ENCODE measurements at regions not wholly inside any gene's neighbourhood (a gene's known extent, or its start where the extent isn't known, plus 50 kb on each side); places are given as distances from the start of the nearest gene placed in this dataset.
"Not testable (repeated sequence)": the region's sequence is repeated elsewhere in the genome, so short reads cannot be mapped to it uniquely, and the experiment has no call there.

- TF ChIP-seq CTCF (IDR thresholded peaks at IDR 0.05; ENCODE audit: extremely low read depth, insufficient read depth, missing control alignments) = no peak
- in situ Hi-C loops (cut with MboI; ENCODE audit: low pct_unique_long_range_greater_than_20kb, low sequenced_read_pairs, unreplicated experiment) = no loop called here
- DNase-seq (ENCODE audit: low spot score) = no peak
Measured at GRCh38 chr15:94858920-94859319, 627.6 kb downstream of the MCTP2 start.

DNA sequence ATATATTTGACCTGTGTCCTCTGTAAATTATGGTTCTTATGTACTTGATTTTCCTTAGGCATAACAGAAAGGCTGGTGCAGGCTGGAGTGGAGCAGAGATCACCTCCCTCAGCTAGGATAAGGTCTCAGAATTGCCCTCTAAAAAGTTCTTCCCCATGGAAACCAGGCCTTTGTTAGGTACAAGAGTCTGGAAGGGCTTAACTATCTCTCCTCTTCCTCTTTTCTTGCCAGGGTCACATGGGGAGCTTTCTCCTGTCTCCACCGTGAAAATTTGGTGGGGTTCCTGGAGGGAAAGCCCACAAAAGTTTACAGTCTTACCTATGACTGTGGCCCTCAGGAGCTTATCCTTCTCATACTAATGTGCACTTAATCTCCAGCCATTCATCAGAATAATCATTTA lies 633.2 kb downstream of the MCTP2 start:
- TF ChIP-seq CTCF (IDR thresholded peaks at IDR 0.05; ENCODE audit: extremely low read depth, insufficient read depth, missing control alignments) = no peak
- DNase-seq (ENCODE audit: low spot score) = no peak
- in situ Hi-C loops (cut with MboI; ENCODE audit: low pct_unique_long_range_greater_than_20kb, low sequenced_read_pairs, unreplicated experiment) = no loop called here

DNA sequence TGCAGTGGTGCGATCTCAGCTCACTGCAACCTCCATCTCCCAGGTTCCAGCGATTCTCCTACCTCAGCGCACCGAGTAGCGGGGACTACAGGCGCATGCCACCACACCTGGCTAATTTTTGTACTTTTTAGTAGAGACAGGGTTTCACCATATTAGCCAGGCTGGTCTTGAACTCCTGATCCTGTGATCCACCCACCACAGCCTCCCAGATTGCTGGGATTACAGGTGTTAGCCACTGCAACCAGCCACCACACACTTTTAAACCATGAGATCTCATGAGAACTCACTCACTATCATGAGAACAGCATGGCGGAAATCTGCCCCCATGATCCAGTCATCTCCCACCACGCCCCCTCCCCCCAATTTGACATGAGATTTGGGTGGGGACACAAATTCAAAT lies 636.9 kb downstream of the MCTP2 start:
- DNase-seq (ENCODE audit: low spot score); in situ Hi-C loops (cut with MboI; ENCODE audit: low pct_unique_long_range_greater_than_20kb, low sequenced_read_pairs, unreplicated experiment): not testable (repeated sequence)

- no peak for DNase-seq (ENCODE audit: low spot score)
- no peak for TF ChIP-seq CTCF (IDR thresholded peaks at IDR 0.05; ENCODE audit: extremely low read depth, insufficient read depth, missing control alignments)
- in situ Hi-C loops (cut with MboI; ENCODE audit: low pct_unique_long_range_greater_than_20kb, low sequenced_read_pairs, unreplicated experiment) = no loop called here
Measured at GRCh38 chr15:94875550-94875949, 644.2 kb downstream of the MCTP2 start.

- in situ Hi-C loops (cut with MboI; ENCODE audit: low pct_unique_long_range_greater_than_20kb, low sequenced_read_pairs, unreplicated experiment) = no loop called here
- no peak for DNase-seq (ENCODE audit: low spot score)
- TF ChIP-seq CTCF (IDR thresholded peaks at IDR 0.05; ENCODE audit: extremely low read depth, insufficient read depth, missing control alignments) = no peak
Measured at GRCh38 chr15:94877833-94878232, 646.5 kb downstream of the MCTP2 start.

- no peak for TF ChIP-seq CTCF (IDR thresholded peaks at IDR 0.05; ENCODE audit: extremely low read depth, insufficient read depth, missing control alignments)
- in situ Hi-C loops (cut with MboI; ENCODE audit: low pct_unique_long_range_greater_than_20kb, low sequenced_read_pairs, unreplicated experiment) = no loop called here
- no peak for DNase-seq (ENCODE audit: low spot score)
Measured at GRCh38 chr15:94882071-94882712, 650.8 kb downstream of the MCTP2 start.

GRCh38 chr15:94887391-94887790 lies 656.0 kb downstream of the MCTP2 start:
- no peak for DNase-seq (ENCODE audit: low spot score)
- in situ Hi-C loops (cut with MboI; ENCODE audit: low pct_unique_long_range_greater_than_20kb, low sequenced_read_pairs, unreplicated experiment) = no loop called here
- TF ChIP-seq CTCF (IDR thresholded peaks at IDR 0.05; ENCODE audit: extremely low read depth, insufficient read depth, missing control alignments) = no peak
